Cardiac fibroblast (primary cell): ENCODE measurements at regions not wholly inside any gene's neighbourhood (a gene's known extent, or its start where the extent isn't known, plus 50 kb on each side); places are given as distances from the start of the nearest gene placed in this dataset.
"Not testable (repeated sequence)": the region's sequence is repeated elsewhere in the genome, so short reads cannot be mapped to it uniquely, and the experiment has no call there.

Experiments used
- DNase-seq, 2 donors: peaks; one replicate each; pipeline versions ENCODE4 v3.0.0 to v3.0.0-alpha.2; 2010; ENCODE audit warnings: low read depth in 2 of 2
- H3K4me3 ChIP-seq, 2 donors: replicated peaks in 1 of 2; 1 replicate in 1 of 2; 2 replicates in 1 of 2; pipeline ENCODE4 v1.5.1; 2011; ENCODE audit warnings: low read depth in 2 of 2, low read length in 2 of 2, mild to moderate bottlenecking in 2 of 2, moderate library complexity in 1 of 2
- TF ChIP-seq, protein P1 (sequence below): IDR thresholded peaks from one replicate; pipeline ENCODE4 v1.5.1; 2011; ENCODE audit warnings: low read depth, mild to moderate bottlenecking, low read length, inconsistent platforms

DNA sequence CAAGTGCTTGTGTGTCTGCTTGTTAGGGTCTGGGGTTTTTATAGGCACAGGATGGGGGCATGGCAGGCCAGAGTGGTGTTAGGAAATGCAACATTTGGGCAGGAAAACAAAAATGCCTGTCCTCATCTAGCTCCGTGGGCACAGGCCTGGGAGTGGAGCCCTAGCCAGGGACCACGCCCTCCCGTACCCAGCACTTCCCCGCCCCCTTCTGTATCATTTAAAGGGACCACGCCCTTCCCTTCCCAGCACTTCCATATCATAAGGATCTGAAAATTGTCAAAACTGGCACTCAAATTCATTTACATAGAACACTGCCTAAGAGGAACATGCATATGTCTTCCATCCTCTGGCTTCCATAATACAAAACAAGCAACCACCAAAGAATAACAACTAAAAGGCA lies 185.8 kb downstream of the B3GLCT start:
- no peak for DNase-seq
- TF ChIP-seq, protein P1, sequence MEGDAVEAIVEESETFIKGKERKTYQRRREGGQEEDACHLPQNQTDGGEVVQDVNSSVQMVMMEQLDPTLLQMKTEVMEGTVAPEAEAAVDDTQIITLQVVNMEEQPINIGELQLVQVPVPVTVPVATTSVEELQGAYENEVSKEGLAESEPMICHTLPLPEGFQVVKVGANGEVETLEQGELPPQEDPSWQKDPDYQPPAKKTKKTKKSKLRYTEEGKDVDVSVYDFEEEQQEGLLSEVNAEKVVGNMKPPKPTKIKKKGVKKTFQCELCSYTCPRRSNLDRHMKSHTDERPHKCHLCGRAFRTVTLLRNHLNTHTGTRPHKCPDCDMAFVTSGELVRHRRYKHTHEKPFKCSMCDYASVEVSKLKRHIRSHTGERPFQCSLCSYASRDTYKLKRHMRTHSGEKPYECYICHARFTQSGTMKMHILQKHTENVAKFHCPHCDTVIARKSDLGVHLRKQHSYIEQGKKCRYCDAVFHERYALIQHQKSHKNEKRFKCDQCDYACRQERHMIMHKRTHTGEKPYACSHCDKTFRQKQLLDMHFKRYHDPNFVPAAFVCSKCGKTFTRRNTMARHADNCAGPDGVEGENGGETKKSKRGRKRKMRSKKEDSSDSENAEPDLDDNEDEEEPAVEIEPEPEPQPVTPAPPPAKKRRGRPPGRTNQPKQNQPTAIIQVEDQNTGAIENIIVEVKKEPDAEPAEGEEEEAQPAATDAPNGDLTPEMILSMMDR: no peak
- H3K4me3 ChIP-seq: no peak overlapping the region

DNA sequence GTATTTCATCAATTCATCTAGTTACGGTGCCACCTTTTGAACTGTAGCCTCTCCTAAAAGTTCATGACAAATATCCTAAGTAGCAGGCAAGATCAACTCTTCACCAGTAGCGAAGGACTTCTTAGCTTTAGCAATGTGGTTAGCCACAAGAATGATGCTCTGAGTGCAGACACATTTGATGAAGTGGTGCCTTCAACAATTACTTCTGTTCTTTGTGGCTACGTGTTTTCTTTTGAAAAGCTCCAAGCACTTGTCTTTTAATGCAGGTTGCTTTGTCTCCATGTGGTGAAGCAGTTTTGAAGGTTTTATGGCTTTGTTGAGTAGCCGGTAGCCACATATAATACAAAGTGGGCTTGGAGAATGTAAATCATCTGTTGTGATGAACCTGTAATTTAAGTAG lies 194.7 kb downstream of the B3GLCT start:
- no peak for DNase-seq
- TF ChIP-seq, protein P1: no peak
- no peak overlapping the region for H3K4me3 ChIP-seq

DNA sequence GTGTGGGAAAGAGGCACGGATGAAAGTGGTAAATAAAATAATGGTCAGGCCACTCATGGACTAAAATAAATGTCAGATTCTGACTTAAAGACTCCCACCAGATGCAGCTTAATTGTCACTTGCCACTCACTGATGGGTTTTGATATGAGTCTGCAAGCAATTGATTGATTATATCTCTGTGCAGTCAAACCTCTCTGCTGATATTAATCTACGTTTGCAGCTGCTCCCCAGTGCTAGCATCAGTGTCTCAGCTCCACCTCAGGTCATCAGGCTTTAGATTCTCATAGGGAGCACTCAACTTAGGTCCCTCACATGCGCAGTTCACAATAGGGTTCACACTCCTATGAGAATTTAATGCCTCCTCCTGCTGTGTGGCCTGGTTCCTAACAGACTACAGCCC lies 195.3 kb downstream of the B3GLCT start:
- TF ChIP-seq, protein P1: no peak
- no peak for DNase-seq
- no peak overlapping the region for H3K4me3 ChIP-seq

DNA sequence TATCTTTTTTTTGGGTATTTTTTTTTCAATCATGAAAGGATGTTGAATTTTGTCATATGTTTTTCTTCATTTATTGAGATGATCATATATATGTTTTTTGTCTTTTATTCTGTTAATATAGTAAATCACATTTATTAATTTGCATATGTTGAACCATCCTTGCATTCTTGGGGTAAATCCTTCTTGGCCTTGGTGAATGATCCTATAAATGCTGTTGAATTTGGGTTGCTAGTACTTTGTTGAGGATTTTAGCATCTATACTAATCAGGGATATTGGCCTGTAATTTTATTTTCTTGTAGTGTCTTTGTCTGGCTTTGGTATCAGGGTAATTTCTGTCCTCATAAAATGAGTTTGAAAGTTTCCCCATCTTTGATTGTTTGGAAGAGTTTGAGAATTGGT lies 199.9 kb downstream of the B3GLCT start:
- DNase-seq: no peak
- H3K4me3 ChIP-seq: no peak overlapping the region
- TF ChIP-seq, protein P1: no peak

DNA sequence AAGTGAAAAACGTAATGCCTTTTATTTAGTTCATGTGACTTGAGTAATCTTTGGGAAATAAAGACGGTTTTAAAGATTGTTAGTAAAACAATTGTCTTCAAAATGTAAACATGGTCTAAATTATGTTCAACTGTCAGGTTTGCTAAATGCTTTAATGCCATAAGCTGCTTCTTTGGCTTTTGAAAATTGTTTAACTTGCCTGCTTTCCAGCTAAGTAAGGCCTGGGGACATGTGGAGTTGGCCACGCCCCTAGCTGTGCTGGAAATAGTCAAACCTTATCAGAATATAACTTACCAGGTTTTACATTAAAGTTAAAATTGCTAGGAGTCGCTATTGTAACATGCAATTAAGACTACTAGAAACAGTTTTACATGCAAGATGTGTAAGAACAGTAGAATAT lies 203.9 kb downstream of the B3GLCT start:
- not testable (repeated sequence) for H3K4me3 ChIP-seq, DNase-seq

DNA sequence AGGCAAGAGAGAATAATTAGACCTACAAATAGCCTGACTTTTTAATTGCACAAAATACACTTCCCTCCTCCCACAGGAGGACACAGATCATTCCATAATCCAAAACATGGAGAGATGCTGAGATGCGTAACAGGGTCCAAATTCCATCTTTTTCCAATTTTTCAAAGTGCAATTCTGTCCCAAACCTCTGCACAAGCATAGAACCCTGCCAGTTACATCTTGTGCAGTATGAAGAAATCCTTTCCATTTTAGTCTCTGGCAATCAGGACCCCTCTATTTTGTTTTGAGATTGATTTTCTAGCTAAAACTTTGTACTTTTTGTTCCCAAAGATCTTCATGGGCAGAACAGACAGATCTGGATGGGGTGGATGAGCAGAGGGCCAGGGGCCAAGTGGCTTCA lies 209.2 kb downstream of the B3GLCT start:
- TF ChIP-seq, protein P1: no peak
- no peak overlapping the region for H3K4me3 ChIP-seq
- DNase-seq: no peak

DNA sequence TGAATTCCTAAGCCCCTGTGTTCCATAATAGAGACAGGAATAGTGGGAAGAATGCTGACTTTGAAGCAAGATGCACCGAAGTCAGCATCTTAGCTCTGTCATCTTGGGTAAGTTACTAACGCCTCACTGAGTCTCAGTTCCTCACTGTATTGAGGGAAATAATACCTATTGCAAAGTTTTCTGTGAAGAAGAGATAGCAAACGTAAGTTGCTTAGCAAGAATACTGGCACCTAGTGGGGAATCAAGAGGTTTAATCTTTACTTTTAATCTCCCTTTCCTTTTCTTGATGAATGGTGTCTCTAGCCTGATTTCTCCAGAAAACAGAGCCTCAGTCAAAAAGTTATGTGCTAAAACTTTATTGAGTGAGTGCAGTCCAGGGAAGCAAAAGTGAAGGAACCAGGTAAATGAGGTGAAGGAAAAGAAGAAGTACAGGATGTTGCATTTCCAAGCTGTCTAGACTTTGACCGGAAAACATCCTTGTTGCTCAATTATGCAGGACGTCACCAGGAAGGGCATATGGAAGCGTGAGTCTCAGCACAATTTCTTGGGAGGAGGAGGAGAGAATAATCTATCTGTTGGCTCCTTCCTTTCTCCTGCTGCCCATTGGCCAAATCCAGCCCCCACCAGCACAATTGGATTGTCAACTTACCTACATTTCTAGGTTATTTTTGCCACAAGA lies 210.0 kb downstream of the B3GLCT start:
- TF ChIP-seq, protein P1: peak; percentile 18
- DNase-seq: peak in 1 of 2 donors; percentile 15
- no peak overlapping the region for H3K4me3 ChIP-seq
